Stimulated activated CD4-positive, alpha-beta T cell treated with anti-CD3 and anti-CD28 coated beads, Interleukin-12 subunit alpha, Interleukin-12 subunit beta, amount 100 ng/mL, for 48 hours (primary cell): ENCODE measurements at regions not wholly inside any gene's neighbourhood (a gene's known extent, or its start where the extent isn't known, plus 50 kb on each side); places are given as distances from the start of the nearest gene placed in this dataset.
"Not testable (repeated sequence)": the region's sequence is repeated elsewhere in the genome, so short reads cannot be mapped to it uniquely, and the experiment has no call there.

Source experiments
- DNase-seq, 3 donors: peaks; one replicate each; pipeline ENCODE4 v3.0.0-alpha.2; 2020; ENCODE audit warnings: low read depth in 2 of 3, low spot score in 1 of 3

DNA sequence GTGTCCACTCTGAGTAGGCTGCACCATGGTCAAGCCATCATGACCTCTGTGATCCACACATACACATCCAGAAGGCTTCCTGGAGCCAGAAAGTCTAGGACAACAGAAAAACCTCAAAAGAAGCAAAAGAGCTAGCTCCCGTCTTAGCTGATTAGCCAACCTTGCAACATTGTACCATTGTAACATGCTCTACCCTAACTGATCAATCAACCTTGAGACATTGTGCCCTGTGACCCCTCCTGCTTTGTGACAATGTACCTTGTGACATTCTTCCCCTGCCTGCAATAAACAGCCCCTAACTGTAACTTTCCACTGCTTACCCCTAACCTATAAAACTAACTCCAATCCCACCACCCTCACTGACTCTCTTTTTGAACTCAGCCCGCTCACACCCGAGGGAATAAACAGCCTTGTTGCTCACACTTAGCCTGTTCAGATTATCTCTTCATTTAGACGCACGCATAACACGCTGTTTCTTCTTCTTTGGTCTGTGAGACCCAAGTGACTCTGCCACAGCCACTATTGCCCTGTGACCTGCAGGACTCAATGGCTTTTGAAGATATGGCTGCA, 1104.6 kb downstream of the OTOL1 start:
- no peak for DNase-seq

DNA sequence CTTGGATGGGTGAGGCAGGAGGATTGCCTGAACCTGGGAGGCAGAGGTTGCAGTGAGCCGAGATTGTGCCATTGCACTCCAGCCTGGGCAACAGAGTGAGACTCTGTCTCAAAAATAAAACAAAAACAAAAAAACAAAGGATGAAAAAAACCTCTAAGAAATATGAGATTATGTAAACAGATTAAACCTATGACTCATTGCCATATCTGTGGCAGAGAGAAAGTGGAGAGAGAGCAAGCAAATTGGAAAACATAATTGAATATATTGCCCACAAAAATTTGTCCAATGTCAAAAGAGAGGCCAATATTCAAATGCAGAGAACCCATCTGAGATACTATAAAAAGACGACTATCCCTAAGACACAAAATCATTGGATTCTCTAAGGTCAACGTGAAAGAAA, 1106.0 kb downstream of the OTOL1 start:
- DNase-seq = no peak

DNA sequence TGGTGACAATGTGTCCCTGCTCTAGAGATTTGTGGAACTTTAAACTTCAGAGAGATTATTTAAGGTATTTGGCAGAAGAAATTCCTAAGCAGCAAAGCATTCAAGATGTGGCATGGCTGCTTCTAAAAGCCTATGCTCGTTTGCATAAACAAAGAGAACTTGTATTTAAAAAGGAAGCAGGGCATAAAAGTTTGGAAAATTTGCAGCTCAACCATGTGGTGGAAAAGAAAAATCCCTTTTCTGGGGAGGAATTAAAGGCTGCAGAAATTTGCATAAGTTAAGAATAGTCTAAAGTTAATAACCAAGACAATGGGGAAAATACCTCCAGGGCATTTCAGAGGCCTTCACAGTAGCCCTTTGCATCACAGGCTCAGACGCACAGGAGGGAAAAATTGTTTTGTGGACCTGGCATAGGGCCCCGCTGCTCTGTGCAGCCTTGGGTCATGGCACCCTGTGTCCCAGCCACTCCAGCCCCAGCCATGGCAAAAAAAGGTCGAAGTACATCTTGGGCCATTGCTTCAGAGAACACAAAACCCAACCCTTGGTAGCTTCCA, 1109.1 kb downstream of the OTOL1 start:
- DNase-seq = no peak

DNA sequence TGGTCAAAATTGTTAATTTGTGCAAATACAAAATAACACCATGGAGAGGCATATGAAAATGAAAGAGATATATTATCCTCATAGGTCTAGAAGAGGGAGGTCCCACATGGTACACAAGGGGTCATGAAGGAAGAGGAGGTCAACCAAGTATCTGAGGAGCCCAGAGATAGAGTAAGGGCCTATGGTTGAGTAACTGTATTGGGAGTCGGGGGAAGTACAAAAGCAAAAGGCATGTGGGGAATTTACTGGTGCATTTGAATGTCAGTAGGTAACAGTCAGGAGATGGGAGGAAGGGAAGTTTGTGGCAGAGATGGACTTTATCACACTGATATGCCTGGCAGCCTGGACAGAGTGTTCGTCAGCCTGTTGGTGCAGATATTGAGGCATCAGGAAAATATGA, 1113.7 kb downstream of the OTOL1 start:
- DNase-seq = no peak

DNA sequence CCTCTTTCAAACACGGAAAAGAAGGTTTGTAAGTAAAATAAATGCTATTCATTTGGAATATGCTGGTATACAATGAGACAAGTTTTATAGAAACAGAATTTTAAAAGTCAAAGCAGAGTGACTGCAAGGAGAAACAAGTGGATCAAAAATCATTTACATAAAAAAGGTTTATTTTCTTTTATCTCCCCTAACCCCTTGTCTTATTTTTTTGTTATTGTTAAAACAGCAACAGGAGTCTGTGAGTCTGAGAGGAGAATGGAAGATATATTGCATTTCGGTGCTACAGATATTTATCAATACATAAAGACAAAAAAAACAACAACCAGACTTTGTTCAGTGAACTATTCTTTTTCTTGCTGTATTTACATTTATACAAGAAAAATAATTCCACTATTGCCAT, 1116.4 kb downstream of the OTOL1 start:
- DNase-seq = no peak

DNA sequence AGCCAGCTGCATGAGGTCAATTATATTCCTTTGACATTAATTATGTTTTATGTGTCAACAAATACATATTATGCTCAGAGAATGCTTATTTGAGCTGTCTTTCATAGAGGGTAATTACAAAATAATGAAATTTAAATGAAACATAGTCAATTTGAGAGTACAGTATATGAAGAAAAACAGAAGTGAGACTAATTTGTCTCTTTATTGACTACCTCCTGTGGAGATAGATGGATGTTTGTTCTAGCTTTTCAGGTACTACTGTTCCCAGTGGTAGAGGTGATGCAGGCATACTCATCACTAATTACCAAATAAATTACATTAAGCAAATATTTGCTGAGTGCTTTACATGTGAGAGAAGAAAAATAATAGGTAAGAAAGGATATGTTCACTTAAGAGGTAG, 1129.6 kb downstream of the OTOL1 start:
- DNase-seq = no peak

DNA sequence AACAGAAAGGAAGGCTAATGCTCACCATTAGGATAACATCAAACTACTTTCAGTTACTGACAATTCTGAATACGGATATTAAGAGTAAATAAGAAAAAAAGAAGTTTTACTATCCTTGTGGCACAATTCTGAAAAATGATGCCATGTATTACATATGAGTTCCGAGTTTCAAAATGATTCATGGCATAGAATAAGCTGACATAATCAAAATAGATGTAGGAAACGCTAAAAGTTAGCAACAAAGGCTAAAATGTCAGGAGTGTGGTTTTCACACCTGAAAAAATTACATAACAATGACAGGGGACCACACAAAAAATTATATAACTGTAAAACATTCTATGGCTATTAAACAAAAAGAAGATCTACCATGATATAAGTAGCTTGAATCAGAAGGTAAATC, 1131.9 kb downstream of the OTOL1 start:
- DNase-seq = no peak

DNA sequence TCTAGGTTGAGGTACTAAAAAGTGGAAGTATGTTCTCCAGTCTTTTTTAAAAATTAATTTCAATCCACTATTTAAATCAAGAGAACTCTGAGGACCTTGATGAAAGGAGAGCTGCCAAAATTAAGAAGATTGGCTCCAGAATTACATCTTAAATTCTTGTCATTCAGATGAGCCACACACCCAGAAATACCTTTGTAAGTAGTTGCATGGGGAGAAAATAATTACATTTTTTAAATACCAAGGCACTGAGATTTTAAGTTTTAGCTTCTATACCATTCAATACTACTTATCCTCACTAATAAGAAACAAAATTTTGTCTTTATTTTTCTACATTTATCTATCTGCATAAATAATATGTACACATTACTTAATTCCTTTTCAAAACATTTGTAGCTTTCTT, 1132.8 kb downstream of the OTOL1 start:
- no peak for DNase-seq

DNA sequence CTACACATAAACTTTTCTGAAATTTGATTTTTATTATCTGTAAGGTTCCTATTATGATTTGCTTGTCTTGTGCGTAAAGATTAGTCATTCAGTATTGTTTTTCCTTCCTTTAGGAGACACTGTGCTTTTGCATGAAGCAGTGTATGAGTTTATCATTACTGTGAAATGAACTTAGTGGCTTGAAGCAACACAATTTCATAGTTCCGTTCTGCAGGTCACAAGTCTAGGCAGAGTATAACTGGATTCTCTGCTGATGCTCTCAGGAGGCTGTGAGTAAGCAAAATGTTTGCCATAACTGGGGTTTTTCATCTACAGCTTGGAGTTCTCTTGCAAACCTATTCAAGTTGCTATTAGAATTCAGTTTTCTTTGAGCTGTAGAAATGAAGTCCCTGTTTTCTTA, 1136.1 kb downstream of the OTOL1 start:
- DNase-seq = no peak

DNA sequence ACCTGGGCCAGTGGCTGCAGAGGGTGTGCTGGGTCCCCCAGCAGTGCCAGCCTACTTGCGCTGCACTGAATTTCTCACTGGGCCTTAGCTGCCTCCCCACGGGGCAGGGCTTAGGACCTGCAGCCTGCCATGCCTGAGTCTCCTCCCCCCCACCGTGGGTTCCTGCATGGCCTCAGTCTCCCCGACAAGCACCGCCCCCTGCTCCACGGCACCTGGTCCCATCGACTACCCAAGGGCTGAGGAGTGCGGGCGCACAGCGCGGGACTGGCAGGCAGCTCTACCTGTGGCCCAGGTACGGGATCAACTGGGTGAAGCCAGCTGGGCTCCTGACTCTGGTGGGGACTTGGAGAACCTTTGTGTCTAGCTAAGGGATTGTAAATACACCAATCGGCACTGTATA, 1143.6 kb downstream of the OTOL1 start:
- DNase-seq = not testable (repeated sequence)

DNA sequence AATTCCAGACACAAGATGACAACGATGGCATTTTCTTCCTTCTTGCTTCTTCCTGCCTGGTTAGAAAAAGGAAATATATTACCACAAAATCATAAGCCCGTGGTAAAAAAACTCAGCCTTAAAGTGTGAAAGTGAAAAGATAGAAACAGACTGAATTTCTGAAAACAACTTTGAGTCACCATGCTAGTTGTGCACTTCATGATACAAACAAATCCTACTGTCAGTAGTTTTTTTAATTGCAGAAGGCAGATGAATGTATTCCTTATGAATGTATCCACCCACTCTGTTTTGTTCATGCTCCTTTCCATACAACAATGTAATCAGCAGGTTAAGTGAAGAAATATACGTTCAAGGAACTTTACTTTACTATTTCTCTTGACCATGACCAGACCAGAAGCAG, 1144.7 kb downstream of the OTOL1 start:
- no peak for DNase-seq

DNA sequence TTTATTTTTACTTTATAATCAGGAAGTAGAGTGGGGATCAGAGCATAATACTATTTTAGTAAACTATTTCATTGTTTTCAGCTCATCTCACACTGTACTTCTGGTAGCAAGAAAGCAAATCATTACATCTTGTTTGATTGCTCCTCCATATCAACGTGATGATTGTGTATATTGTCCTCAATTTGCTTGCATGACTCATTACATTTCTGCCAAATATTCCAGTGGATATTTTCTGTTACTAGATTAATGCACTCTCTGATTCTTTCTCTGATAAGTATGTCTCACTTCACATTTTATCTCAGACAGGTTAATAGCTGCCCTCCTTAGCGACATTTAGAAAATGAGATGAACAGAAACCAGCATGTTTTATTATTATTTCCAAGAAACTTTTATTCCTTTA, 1145.3 kb downstream of the OTOL1 start:
- no peak for DNase-seq

DNA sequence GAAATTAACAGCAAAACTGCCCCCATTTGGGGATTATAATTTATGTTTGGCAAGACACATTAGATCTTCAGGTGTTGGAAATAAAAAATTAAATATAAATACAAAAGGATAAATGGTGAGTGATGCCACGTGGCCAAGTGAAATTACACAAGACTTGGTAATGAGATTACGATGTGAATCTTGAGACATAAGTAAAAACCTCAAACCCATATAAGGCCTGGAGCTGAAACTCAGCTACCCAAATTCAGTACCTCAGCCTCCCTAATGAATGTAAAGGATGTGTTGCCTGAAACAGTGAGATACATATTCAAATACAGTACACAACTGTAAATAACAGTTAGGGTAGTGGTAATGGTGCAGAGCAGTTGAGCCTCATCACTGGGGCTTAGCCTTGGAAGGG, 1146.6 kb downstream of the OTOL1 start:
- DNase-seq = no peak

DNA sequence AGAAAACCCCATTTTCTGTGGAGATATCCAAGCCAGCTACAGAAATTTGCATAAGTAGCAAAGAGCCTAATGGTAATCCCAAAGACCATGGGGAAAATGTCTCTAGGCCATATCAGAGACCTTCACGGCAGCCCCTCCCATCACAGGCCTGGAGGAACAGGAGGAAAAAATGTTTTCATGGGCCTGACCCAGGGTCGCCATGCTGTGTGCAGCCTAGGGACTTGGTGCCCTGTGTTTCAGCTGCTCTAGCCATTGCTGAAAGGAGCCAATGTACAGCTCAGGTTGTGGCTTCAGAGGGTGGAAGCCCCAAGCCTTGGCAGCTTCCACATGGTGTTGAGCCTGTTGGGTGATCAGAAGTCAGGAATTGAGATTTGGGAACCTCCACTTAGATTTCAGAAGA, 1150.7 kb downstream of the OTOL1 start:
- no peak for DNase-seq

DNA sequence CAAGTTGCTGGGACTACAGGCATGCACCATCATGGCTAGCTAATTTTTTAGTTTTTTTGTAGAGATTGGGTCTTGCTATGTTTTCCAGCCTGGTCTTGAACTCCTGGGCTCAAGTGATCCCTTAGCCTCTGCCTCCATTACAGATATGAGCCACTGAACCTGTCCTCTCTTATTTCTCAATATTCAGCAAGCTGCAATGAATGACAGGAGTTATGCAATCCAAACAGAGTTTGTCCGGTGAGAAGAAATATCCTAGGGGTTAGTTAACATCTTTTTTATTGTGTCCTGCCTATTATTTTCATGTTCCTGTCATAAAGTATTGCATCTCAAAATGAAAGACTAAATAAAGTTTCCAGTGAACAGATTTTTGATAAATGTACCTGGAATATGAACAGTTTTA, 1161.4 kb downstream of the OTOL1 start:
- no peak for DNase-seq

DNA sequence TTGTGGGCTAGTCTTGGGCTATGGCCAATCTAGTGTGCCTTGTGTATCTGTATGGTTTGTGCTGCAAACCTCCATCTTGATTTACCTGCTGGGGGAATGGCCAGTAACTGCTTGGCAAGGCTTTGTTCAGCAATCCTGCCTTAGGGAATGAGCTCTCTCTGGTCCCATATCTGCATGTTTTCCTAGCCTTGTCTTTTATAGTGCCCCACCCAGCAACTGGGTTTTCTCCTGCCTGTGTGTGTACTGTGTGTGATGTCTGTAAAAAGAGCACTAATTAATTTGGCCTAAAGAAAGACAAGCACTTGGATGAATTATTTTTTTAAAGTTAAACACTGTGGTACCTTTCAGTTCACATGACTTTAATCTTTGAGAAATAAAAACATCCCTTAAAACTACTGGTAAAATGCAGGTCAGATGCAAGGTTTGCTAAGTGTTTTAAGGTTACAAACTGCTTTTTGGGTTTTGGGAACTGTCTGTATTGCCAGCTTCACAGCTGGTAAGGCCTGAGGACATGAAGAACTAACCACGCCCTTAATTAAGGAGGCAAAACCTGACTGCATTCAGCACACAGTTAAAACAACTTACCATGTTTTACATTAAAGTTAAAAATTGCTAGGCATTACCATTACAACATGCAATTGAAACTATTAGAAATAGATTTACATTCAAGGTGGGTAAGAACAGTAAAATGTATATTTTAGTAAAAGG, 1169.2 kb downstream of the OTOL1 start:
- DNase-seq = no peak

DNA sequence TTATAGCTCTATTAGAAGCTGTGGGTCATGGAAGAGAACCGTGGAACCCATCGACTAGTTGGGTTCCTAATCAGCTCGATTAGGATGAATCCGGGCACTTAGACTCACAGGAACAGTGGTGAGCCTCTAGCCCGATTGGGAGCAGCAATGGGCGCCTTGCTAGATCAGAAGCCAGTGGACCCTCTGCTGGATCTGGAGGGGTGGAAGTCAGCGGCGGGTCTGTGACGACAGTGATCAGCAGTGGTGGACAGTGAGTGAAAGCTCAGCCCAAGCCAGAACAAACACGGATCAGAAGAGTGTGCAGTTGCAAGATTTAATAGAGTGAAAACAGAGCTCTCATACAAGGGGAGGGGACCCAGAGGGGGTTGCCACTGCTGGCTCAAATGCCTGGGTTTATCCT, 1170.2 kb downstream of the OTOL1 start:
- no peak for DNase-seq

DNA sequence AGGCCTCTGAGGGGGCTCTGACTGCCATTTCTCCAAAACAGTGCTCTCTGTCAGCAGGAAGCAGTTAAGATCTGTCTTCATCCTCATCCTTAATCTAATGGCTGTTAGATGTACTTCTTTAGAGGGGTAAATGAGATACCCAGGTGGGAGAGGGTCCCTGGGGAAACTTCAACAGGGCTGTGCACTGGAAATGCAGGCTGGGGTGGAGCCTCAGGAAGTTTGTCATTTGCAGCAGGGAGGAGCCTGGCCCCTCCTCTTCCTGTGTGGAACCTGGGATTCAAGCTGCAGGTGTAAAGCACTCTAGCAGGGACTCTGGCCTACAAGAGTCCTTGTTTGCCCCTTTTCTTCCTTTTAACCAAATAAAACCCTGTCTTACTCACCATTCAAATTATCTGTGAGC, 1173.6 kb downstream of the OTOL1 start:
- no peak for DNase-seq

DNA sequence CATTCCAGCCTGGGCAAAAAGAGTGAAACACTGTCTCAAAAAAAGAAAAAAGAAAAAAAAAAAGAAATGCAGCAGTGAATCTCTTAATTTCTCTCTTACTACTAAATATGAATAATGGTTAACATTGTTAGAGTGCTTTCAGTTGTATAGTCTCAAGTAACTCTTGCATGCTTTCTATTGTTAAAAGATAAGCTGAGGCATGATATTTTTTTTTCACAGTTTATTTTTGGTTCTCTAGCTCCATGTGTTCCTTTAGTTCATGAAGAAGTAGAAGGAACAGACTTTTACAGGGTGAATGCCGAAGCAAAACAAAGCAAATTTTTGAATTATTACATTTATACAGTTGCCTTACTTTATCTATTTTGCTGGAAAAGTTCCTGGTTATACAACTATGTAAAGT, 1180.9 kb downstream of the OTOL1 start:
- no peak for DNase-seq

DNA sequence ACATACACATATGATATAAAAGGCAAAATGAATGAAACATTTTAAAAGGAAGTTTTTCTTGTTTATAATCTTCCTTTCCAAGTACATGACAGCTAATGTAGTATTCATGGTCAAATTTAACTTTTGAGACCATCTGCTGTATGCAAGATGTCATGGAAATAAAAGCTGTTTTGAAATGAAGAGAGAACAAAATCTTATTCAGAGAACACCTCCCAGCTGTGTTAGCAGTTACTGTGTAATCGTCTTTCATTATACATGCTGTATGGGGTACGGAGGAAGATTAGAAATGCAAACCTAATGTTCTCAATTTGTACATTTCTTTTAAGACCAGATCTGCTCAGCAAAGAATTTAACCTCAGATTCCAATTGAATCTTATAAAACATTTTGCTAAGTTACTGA, 1182.3 kb downstream of the OTOL1 start:
- no peak for DNase-seq

DNA sequence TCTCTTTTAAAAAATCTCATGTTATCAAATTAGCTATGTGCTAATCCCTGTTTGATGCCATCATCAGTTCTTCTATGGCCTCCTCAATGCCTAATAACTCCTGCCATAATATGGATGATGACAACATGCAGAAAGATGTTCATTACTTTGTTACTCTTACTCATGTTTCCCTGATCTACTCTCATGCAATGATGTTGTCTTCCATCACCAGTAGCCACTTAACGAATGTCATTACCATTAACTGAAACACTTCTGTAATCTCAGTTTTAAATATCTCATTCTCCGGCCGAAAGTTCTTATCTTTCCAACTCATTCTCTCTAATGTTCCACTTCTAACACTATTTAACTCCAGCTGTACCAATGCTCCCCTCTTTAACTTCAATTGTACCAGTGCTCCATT, 1187.7 kb downstream of the OTOL1 start:
- no peak for DNase-seq

DNA sequence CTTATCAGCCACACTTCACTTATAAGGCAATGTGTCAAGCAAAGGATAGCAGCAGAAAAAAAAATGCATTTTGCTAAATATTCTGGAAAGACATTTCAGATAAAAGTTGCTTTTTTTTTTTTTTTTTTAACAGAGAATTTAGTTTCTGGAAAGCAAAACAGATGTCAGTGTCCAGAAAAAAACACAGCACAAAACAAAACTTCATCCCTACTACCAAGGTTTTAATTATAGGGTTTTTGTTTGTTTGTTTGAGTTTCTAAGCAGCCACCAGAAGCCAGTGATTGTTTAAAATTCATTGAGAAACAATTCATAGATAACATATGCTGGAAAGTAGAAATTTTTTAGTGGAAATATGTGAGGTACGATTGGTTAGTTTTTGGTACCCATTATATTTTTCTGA, 1202.7 kb downstream of the OTOL1 start:
- no peak for DNase-seq

DNA sequence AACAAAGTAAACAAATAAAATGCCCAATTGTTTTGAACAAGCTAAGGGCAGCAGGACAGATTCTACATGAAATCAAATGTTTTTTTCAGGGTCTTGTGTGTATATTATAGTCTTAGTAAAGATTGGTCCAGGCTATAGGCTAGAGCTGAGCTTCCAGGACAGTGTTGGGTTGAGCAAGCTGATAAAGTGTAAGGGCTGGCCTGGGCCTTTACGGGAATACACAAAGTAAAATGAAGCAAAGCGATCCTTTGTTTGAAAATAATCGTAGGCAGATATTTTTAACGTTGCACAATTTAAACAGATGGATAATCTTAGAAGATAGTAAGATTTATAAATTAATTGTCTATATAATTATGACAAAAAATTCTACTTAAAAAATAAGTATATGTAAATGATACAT, 1204.6 kb downstream of the OTOL1 start:
- DNase-seq = no peak
